ENCODE measurements at regions not wholly inside any gene's neighbourhood (a gene's known extent, or its start where the extent isn't known, plus 50 kb on each side); places are given as distances from the start of the nearest gene placed in this dataset.

- no peak for TF ChIP-seq CTCF (IDR thresholded peaks at IDR 0.05; ENCODE audit: low read depth, low read length)
- DNase-seq (ENCODE audit: extremely low read depth, low read depth), result no peak
These were observed 349.8 kb upstream of the PABPC4L start for GRCh38 chr4:134551348-134551747.

- no peak for DNase-seq (ENCODE audit: extremely low read depth, low read depth)
- no peak for TF ChIP-seq CTCF (IDR thresholded peaks at IDR 0.05; ENCODE audit: low read depth, low read length)
These were observed 346.6 kb upstream of the PABPC4L start for GRCh38 chr4:134548052-134548628.

- TF ChIP-seq CTCF (IDR thresholded peaks at IDR 0.05; ENCODE audit: low read depth, low read length), result no peak
- DNase-seq (ENCODE audit: extremely low read depth, low read depth), result no peak
These were observed 344.7 kb upstream of the PABPC4L start for GRCh38 chr4:134546279-134546678.

- no peak for DNase-seq (ENCODE audit: extremely low read depth, low read depth)
These were observed 342.7 kb upstream of the PABPC4L start for GRCh38 chr4:134544303-134544770.

GRCh38 chr4:134540588-134540987 is 339.0 kb upstream of the PABPC4L start:
- no peak for DNase-seq (ENCODE audit: extremely low read depth, low read depth)
- TF ChIP-seq CTCF (IDR thresholded peaks at IDR 0.05; ENCODE audit: low read depth, low read length), result no peak

More at GRCh38 chr4:134544303-134544770, 342.7 kb upstream of the PABPC4L start:
- TF ChIP-seq CTCF (IDR thresholded peaks at IDR 0.05; ENCODE audit: low read depth, low read length), result no peak

- no peak for TF ChIP-seq CTCF (IDR thresholded peaks at IDR 0.05; ENCODE audit: low read depth, low read length)
- DNase-seq (ENCODE audit: extremely low read depth, low read depth), result no peak
These were observed 338.2 kb upstream of the PABPC4L start for GRCh38 chr4:134539729-134540231.

GRCh38 chr4:134537701-134538100 is 336.1 kb upstream of the PABPC4L start:
- TF ChIP-seq CTCF (IDR thresholded peaks at IDR 0.05; ENCODE audit: low read depth, low read length), result no peak
- DNase-seq (ENCODE audit: extremely low read depth, low read depth), result no peak

All from AG09319 (cell line).